ENCODE measurements at regions not wholly inside any gene's neighbourhood (a gene's known extent, or its start where the extent isn't known, plus 50 kb on each side); places are given as distances from the start of the nearest gene placed in this dataset.

DNA sequence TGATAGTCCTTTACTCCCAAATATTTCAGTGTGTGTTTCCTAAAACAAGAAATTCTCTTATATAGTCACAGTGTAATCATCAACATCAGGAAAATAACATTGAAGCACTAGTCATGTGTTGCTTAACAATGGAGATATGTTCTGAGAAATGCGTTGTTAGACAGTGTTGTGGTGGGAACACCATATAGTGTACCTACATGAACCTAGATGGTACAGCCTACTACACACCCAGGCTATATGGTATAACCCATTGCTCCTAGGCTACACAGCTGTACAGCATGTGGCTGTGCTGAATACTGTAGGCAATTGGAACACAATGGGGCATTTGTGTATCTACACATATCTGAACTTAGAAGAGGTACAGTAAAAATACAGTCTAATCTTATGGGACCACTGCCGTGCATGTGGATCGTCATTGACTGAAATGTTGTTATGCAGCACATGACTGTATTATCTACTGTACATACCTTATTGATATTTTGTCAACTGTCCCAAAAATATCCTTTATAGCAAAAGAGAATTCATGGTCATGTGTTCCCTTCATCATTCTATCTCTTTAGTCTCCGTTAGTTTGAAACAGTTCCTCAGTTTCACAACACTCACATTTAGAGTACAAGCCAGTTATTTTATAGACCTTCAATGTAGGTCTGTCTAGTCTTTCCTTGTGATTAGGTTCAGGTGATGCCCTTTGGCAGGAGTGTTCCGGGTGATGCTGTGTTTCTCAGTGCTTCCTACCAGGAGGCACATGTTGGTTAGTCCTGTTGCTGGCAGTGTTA lies 109.7 kb downstream of the SLC25A47 start:
- Histone ChIP-seq H3K27me3 (ENCODE audit: insufficient read depth, low read length) (no peaks in the 10 kb centered on the region), H3K79me2 (ENCODE audit: control insufficient read depth, insufficient read depth, low read length, unreplicated experiment) (no peaks in the 10 kb centered on the region), H3K4me1 (ENCODE audit: control insufficient read depth, insufficient read depth, low read length, unreplicated experiment) (peaks cover 14% of the 10 kb centered on the region), H3K27ac (ENCODE audit: low read depth, low read length) (no peak overlapping the region), H2AFZ (ENCODE audit: low read length, unreplicated experiment) (no peak overlapping the region), H3K4me3 (ENCODE audit: low read depth, low read length) (no peak overlapping the region), H3K36me3 (ENCODE audit: insufficient read depth, low read length) (no peaks in the 10 kb centered on the region)

- H3K36me3 ChIP-seq (ENCODE audit: insufficient read depth, low read length) = no peaks in the 10 kb centered on the region
- no peaks in the 10 kb centered on the region for H3K79me2 ChIP-seq (ENCODE audit: control insufficient read depth, insufficient read depth, low read length, unreplicated experiment)
- H2AFZ ChIP-seq (ENCODE audit: low read length, unreplicated experiment) = no peak overlapping the region
- H3K4me1 ChIP-seq (ENCODE audit: control insufficient read depth, insufficient read depth, low read length, unreplicated experiment) = peaks cover 11% of the 10 kb centered on the region
- no peak overlapping the region for H3K27ac ChIP-seq (ENCODE audit: low read depth, low read length)
- H3K27me3 ChIP-seq (ENCODE audit: insufficient read depth, low read length) = no peaks in the 10 kb centered on the region
- H3K4me3 ChIP-seq (ENCODE audit: low read depth, low read length) = no peak overlapping the region
Measured at GRCh38 chr14:100433428-100433814, 110.3 kb downstream of the SLC25A47 start.

DNA sequence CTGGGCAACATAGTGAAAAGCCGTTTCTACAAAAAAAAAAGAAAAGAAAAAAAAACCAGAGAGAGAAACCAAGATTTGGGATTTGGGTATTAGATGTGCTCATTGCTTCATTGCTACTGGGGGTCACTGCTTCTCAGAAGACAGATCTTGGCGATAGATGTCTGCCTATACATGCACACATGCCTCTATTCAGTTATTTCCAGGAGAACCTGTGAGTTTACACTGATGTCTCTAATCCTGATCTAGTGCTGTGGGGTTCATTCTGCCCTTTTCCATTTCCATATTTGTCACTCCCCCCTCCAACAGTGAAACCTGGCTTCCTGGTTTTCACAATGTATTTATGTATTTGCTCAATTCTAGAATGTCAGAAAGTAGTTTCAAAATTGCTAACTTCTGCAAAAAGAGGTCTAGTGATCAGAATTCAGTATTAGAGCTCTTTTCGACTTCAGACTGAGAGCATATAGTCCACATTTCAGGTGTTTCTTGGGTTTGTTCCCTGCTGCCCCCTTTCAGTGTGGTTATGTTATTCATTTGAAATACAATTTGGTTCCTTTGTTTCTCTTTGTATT lies 111.0 kb downstream of the SLC25A47 start:
- Histone ChIP-seq H3K27ac (ENCODE audit: low read depth, low read length) (no peak overlapping the region), H3K27me3 (ENCODE audit: insufficient read depth, low read length) (no peaks in the 10 kb centered on the region)

DNA sequence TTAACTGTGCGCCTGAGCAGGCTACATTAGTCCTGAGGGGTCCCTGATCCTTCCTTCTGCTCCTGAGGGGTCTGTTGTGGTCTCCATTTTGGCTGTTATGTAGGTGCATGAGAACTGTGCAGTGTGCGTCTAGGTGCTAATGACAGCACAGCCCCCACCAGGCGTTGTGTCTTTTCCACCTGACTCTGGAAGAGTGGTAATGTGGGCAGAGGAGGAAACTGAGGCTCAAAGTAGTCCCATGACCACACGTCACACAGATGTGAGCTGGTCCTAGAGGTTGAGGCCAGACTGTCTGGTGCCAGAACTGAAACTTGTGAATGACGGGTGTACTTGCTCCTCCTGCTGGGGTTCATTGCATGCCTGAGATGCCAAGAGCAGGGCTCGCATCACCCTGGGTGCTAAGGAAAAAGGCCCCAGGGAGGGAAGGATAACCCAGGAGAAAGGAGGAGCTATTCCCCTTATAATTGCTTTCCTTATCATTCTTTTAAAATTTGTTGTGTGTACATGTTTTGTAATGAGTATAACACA lies 111.8 kb downstream of the SLC25A47 start:
- no peaks in the 10 kb centered on the region for H3K36me3 ChIP-seq (ENCODE audit: insufficient read depth, low read length)
- no peak overlapping the region for H3K4me3 ChIP-seq (ENCODE audit: low read depth, low read length)
- peaks cover 17% of the 10 kb centered on the region for H3K4me1 ChIP-seq (ENCODE audit: control insufficient read depth, insufficient read depth, low read length, unreplicated experiment)
- no peaks in the 10 kb centered on the region for H3K79me2 ChIP-seq (ENCODE audit: control insufficient read depth, insufficient read depth, low read length, unreplicated experiment)
- H3K27me3 ChIP-seq (ENCODE audit: insufficient read depth, low read length) = no peaks in the 10 kb centered on the region
- H3K27ac ChIP-seq (ENCODE audit: low read depth, low read length) = no peak overlapping the region
- no peak overlapping the region for H2AFZ ChIP-seq (ENCODE audit: low read length, unreplicated experiment)

More for the DNA sequence above, 111.0 kb downstream of the SLC25A47 start:
- Histone ChIP-seq H2AFZ (ENCODE audit: low read length, unreplicated experiment) (no peak overlapping the region), H3K4me3 (ENCODE audit: low read depth, low read length) (no peak overlapping the region), H3K4me1 (ENCODE audit: control insufficient read depth, insufficient read depth, low read length, unreplicated experiment) (peaks cover 12% of the 10 kb centered on the region), H3K79me2 (ENCODE audit: control insufficient read depth, insufficient read depth, low read length, unreplicated experiment) (no peaks in the 10 kb centered on the region), H3K36me3 (ENCODE audit: insufficient read depth, low read length) (no peaks in the 10 kb centered on the region)

DNA sequence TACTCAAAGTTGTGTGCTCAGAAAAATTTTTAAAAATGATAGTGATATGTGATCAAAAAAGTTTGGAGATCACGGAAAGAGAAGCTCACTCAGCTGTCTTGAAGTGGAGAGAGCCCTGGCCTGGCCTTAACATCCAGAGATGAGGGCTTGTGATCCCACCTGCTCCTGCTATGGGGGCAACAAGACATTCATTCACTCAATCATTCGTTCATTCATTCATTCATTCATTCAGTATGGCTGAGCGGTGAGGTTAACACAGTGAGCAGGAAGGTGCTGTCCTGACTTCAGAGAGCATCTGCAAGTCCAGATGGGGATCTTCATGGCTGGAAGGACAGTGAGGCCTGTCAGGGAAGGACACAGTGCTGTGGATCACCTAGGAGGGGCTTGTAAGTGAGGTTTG lies 112.3 kb downstream of the SLC25A47 start:
- Histone ChIP-seq H3K4me1 (ENCODE audit: control insufficient read depth, insufficient read depth, low read length, unreplicated experiment) (peaks cover 21% of the 10 kb centered on the region), H3K27ac (ENCODE audit: low read depth, low read length) (no peak overlapping the region), H3K27me3 (ENCODE audit: insufficient read depth, low read length) (no peaks in the 10 kb centered on the region), H3K36me3 (ENCODE audit: insufficient read depth, low read length) (no peaks in the 10 kb centered on the region), H3K4me3 (ENCODE audit: low read depth, low read length) (no peak overlapping the region), H2AFZ (ENCODE audit: low read length, unreplicated experiment) (no peak overlapping the region), H3K79me2 (ENCODE audit: control insufficient read depth, insufficient read depth, low read length, unreplicated experiment) (no peaks in the 10 kb centered on the region)

- H3K27me3 ChIP-seq (ENCODE audit: insufficient read depth, low read length) = no peaks in the 10 kb centered on the region
- H3K4me1 ChIP-seq (ENCODE audit: control insufficient read depth, insufficient read depth, low read length, unreplicated experiment) = peaks cover 31% of the 10 kb centered on the region
- no peak overlapping the region for H2AFZ ChIP-seq (ENCODE audit: low read length, unreplicated experiment)
- H3K36me3 ChIP-seq (ENCODE audit: insufficient read depth, low read length) = no peaks in the 10 kb centered on the region
- H3K79me2 ChIP-seq (ENCODE audit: control insufficient read depth, insufficient read depth, low read length, unreplicated experiment) = no peaks in the 10 kb centered on the region
- H3K4me3 ChIP-seq (ENCODE audit: low read depth, low read length) = no peak overlapping the region
- H3K27ac ChIP-seq (ENCODE audit: low read depth, low read length) = no peak overlapping the region
Measured at GRCh38 chr14:100436745-100437406, 113.7 kb downstream of the SLC25A47 start.

GRCh38 chr14:100438271-100438670 lies 115.1 kb downstream of the SLC25A47 start:
- Histone ChIP-seq H3K36me3 (ENCODE audit: insufficient read depth, low read length) (no peaks in the 10 kb centered on the region), H3K27ac (ENCODE audit: low read depth, low read length) (no peak overlapping the region), H3K27me3 (ENCODE audit: insufficient read depth, low read length) (no peaks in the 10 kb centered on the region), H3K79me2 (ENCODE audit: control insufficient read depth, insufficient read depth, low read length, unreplicated experiment) (no peaks in the 10 kb centered on the region), H3K4me1 (ENCODE audit: control insufficient read depth, insufficient read depth, low read length, unreplicated experiment) (peaks cover 33% of the 10 kb centered on the region), H3K4me3 (ENCODE audit: low read depth, low read length) (no peak overlapping the region), H2AFZ (ENCODE audit: low read length, unreplicated experiment) (no peak overlapping the region)

DNA sequence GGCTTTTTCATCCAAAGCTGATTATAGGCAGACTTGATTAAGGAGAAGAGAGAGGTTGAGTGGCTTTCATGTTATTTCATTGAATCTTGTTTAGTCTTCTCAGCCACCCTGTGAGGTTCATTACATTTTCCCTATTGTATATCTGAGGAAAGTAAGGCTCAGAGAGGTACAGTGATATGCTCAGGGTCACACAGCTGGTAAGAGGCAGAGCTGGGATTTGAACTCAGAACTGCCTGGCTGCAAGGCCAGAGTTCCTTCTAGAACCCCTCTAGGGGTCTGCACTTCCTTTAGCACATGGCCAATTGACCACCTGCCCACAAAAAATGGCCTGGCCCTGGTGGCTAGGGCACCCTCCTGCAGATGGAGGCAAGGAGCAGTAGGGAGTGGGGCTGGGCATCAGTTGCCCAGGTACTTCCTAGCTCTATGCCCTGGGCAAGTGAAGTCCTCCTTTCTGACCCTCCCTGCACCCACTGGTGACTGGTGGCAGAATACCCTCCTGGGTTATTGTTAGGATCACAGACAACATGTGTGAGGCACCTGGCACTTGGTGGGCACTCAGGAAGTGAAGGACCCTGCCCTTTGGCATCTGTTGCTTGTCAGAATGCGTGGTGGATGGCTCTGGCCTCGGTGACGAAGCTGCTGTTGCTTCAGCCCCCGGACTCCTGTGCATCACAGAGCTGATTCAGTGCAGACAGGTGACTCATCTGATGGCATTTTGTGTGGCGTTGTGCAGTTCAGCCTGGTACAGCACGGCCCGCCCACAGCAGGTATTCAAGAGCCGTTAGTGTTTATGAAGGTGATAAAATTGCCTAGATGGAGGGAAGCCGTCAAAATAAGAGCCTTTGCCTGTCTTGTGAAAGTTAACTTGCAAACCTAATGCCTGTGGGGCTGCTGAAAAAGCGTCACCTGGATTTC lies 115.8 kb downstream of the SLC25A47 start:
- Histone ChIP-seq H3K27ac (ENCODE audit: low read depth, low read length) (peak overlapping the region; percentile 68), H2AFZ (ENCODE audit: low read length, unreplicated experiment) (no peak overlapping the region), H3K79me2 (ENCODE audit: control insufficient read depth, insufficient read depth, low read length, unreplicated experiment) (no peaks in the 10 kb centered on the region), H3K36me3 (ENCODE audit: insufficient read depth, low read length) (no peaks in the 10 kb centered on the region), H3K27me3 (ENCODE audit: insufficient read depth, low read length) (no peaks in the 10 kb centered on the region), H3K4me1 (ENCODE audit: control insufficient read depth, insufficient read depth, low read length, unreplicated experiment) (peaks cover 40% of the 10 kb centered on the region), H3K4me3 (ENCODE audit: low read depth, low read length) (no peak overlapping the region)

GRCh38 chr14:100439781-100440180 lies 116.6 kb downstream of the SLC25A47 start:
- H3K27me3 ChIP-seq (ENCODE audit: insufficient read depth, low read length) = no peaks in the 10 kb centered on the region
- no peaks in the 10 kb centered on the region for H3K36me3 ChIP-seq (ENCODE audit: insufficient read depth, low read length)
- no peaks in the 10 kb centered on the region for H3K79me2 ChIP-seq (ENCODE audit: control insufficient read depth, insufficient read depth, low read length, unreplicated experiment)
- no peak overlapping the region for H2AFZ ChIP-seq (ENCODE audit: low read length, unreplicated experiment)
- H3K27ac ChIP-seq (ENCODE audit: low read depth, low read length) = peak overlapping the region; percentile 68
- H3K4me3 ChIP-seq (ENCODE audit: low read depth, low read length) = no peak overlapping the region
- H3K4me1 ChIP-seq (ENCODE audit: control insufficient read depth, insufficient read depth, low read length, unreplicated experiment) = peaks cover 41% of the 10 kb centered on the region

GRCh38 chr14:100440207-100440631 lies 117.1 kb downstream of the SLC25A47 start:
- H3K27me3 ChIP-seq (ENCODE audit: insufficient read depth, low read length) = no peaks in the 10 kb centered on the region
- H3K27ac ChIP-seq (ENCODE audit: low read depth, low read length) = peak overlapping the region; percentile 68
- H3K4me1 ChIP-seq (ENCODE audit: control insufficient read depth, insufficient read depth, low read length, unreplicated experiment) = peaks cover 41% of the 10 kb centered on the region
- 0 out of 2 replicates have a peak overlapping the region, but pooled peaks have one; percentile 5 for H3K4me3 ChIP-seq (ENCODE audit: low read depth, low read length)
- H2AFZ ChIP-seq (ENCODE audit: low read length, unreplicated experiment) = peak overlapping the region; percentile 69
- H3K79me2 ChIP-seq (ENCODE audit: control insufficient read depth, insufficient read depth, low read length, unreplicated experiment) = no peaks in the 10 kb centered on the region
- no peaks in the 10 kb centered on the region for H3K36me3 ChIP-seq (ENCODE audit: insufficient read depth, low read length)
